Activated CD4-positive, alpha-beta memory T cell treated with anti-CD3 and anti-CD28 coated beads for 36 hours (primary cell): ENCODE measurements at regions not wholly inside any gene's neighbourhood (a gene's known extent, or its start where the extent isn't known, plus 50 kb on each side); places are given as distances from the start of the nearest gene placed in this dataset.

Source experiments
- CTCF ChIA-PET: fragments of 350-600 bp; sonication (Branson Sonifier 250); formaldehyde crosslinking; loops from one replicate; lab custom pipeline; 2021; ENCODE audit warnings: antibody characterized with exemption, inconsistent platforms; lab: Charles Lee
- POLR2A ChIA-PET: fragments of 350-600 bp; sonication (Branson Sonifier 250); formaldehyde crosslinking; loops from one replicate; lab custom pipeline; 2021; ENCODE audit warnings: antibody characterized with exemption; lab: Charles Lee
- DNase-seq: peaks from one replicate; pipeline ENCODE4 v3.0.0-alpha.2; 2020
- H3K27ac Mint-ChIP-seq: one replicate; pipeline ENCODE4 v1.8.0; 2021; ENCODE audit warnings: mixed read lengths
- H3K27me3 Mint-ChIP-seq: one replicate; pipeline ENCODE4 v1.8.0; 2021; ENCODE audit warnings: mixed read lengths
- H3K36me3 Mint-ChIP-seq: one replicate; pipeline ENCODE4 v1.8.0; 2021; ENCODE audit warnings: mixed read lengths
- H3K4me1 Mint-ChIP-seq: one replicate; pipeline ENCODE4 v1.8.0; 2021; ENCODE audit warnings: low read depth, mixed read lengths
- H3K4me3 Mint-ChIP-seq: one replicate; pipeline ENCODE4 v1.8.0; 2021; ENCODE audit warnings: mild to moderate bottlenecking, mixed read lengths
- H3K9me3 Mint-ChIP-seq: one replicate; pipeline ENCODE4 v1.8.0; 2021; ENCODE audit warnings: mixed read lengths
- intact Hi-C: fragments of 100-400 bp; cut with micrococcal nuclease; formaldehyde crosslinking; loops from one replicate; pipeline ENCODE4 v1.15.1; 2023

GRCh38 chr10:108014902-108015177 lies 850.3 kb upstream of the SORCS1 start:
- intact Hi-C loops, result no loop called here
- H3K9me3 Mint-ChIP-seq, result peaks cover 18% of the 10 kb centered on the region
- H3K27me3 Mint-ChIP-seq, result no peaks in the 10 kb centered on the region
- H3K27ac Mint-ChIP-seq, result no peak overlapping the region
- DNase-seq, result no peak
- H3K36me3 Mint-ChIP-seq, result peaks cover 2% of the 10 kb centered on the region
- no peak overlapping the region for H3K4me3 Mint-ChIP-seq
- POLR2A ChIA-PET, result no interaction called here
- CTCF ChIA-PET, result no interaction called here
- H3K4me1 Mint-ChIP-seq, result no peaks in the 10 kb centered on the region

GRCh38 chr10:108014145-108014901 lies 849.8 kb upstream of the SORCS1 start:
- no peaks in the 10 kb centered on the region for H3K27me3 Mint-ChIP-seq
- no peak overlapping the region for H3K27ac Mint-ChIP-seq
- peaks cover 18% of the 10 kb centered on the region for H3K9me3 Mint-ChIP-seq
- H3K4me3 Mint-ChIP-seq, result no peak overlapping the region
- DNase-seq, result no peak
- H3K36me3 Mint-ChIP-seq, result peaks cover 2% of the 10 kb centered on the region
- CTCF ChIA-PET, result no interaction called here
- intact Hi-C loops, result no loop called here
- POLR2A ChIA-PET, result no interaction called here
- H3K4me1 Mint-ChIP-seq, result no peaks in the 10 kb centered on the region

- intact Hi-C loops, result no loop called here
- Mint-ChIP-seq H3K9me3 (peaks cover 33% of the 10 kb centered on the region), H3K27ac (no peak overlapping the region), H3K4me1 (no peaks in the 10 kb centered on the region), H3K36me3 (no peaks in the 10 kb centered on the region), H3K27me3 (no peaks in the 10 kb centered on the region), H3K4me3 (no peak overlapping the region)
- ChIA-PET POLR2A (no interaction called here), CTCF (no interaction called here)
- DNase-seq, result no peak
Observed at GRCh38 chr10:108005627-108006026, 841.1 kb upstream of the SORCS1 start.

GRCh38 chr10:108003576-108003975 lies 839.1 kb upstream of the SORCS1 start:
- no peaks in the 10 kb centered on the region for H3K36me3 Mint-ChIP-seq
- ChIA-PET CTCF (interaction anchor here (0.6 kb wide), 1 partner anchor 17 kb away, joined by 3 read pairs; no protein-coding TSS in a partner anchor), POLR2A (no interaction called here)
- no peaks in the 10 kb centered on the region for H3K4me1 Mint-ChIP-seq
- no peaks in the 10 kb centered on the region for H3K27me3 Mint-ChIP-seq
- H3K9me3 Mint-ChIP-seq, result peaks cover 28% of the 10 kb centered on the region
- intact Hi-C loops, result no loop called here
- H3K27ac Mint-ChIP-seq, result no peak overlapping the region
- no peak overlapping the region for H3K4me3 Mint-ChIP-seq
- no peak for DNase-seq

- CTCF ChIA-PET, result interaction anchor here (0.6 kb wide), 1 partner anchor 17 kb away, joined by 3 read pairs; no protein-coding TSS in a partner anchor
- Mint-ChIP-seq H3K27me3 (no peaks in the 10 kb centered on the region), H3K4me1 (no peaks in the 10 kb centered on the region), H3K27ac (no peak overlapping the region), H3K4me3 (no peak overlapping the region), H3K9me3 (peaks cover 23% of the 10 kb centered on the region), H3K36me3 (no peaks in the 10 kb centered on the region)
- POLR2A ChIA-PET, result no interaction called here
- intact Hi-C loops, result no loop called here
- no peak for DNase-seq
Observed at GRCh38 chr10:108003061-108003460, 838.6 kb upstream of the SORCS1 start.

GRCh38 chr10:108000365-108000764 lies 835.9 kb upstream of the SORCS1 start:
- intact Hi-C loops, result no loop called here
- Mint-ChIP-seq H3K9me3 (peaks cover 11% of the 10 kb centered on the region), H3K27me3 (no peaks in the 10 kb centered on the region), H3K27ac (no peak overlapping the region), H3K36me3 (no peaks in the 10 kb centered on the region), H3K4me1 (no peaks in the 10 kb centered on the region), H3K4me3 (no peak overlapping the region)
- POLR2A ChIA-PET, result no interaction called here
- DNase-seq, result no peak
- CTCF ChIA-PET, result no interaction called here

GRCh38 chr10:107994621-107995270 lies 830.2 kb upstream of the SORCS1 start:
- ChIA-PET POLR2A (no interaction called here), CTCF (no interaction called here)
- no peaks in the 10 kb centered on the region for H3K4me1 Mint-ChIP-seq
- no peak overlapping the region for H3K27ac Mint-ChIP-seq
- no peaks in the 10 kb centered on the region for H3K27me3 Mint-ChIP-seq
- H3K4me3 Mint-ChIP-seq, result no peak overlapping the region
- H3K9me3 Mint-ChIP-seq, result peaks cover 4% of the 10 kb centered on the region
- intact Hi-C loops, result no loop called here
- no peak for DNase-seq
- no peaks in the 10 kb centered on the region for H3K36me3 Mint-ChIP-seq

- CTCF ChIA-PET, result no interaction called here
- Mint-ChIP-seq H3K36me3 (no peaks in the 10 kb centered on the region), H3K4me3 (no peak overlapping the region), H3K27me3 (no peaks in the 10 kb centered on the region), H3K4me1 (no peaks in the 10 kb centered on the region), H3K9me3 (peaks cover 7% of the 10 kb centered on the region), H3K27ac (no peak overlapping the region)
- no peak for DNase-seq
- intact Hi-C loops, result no loop called here
- POLR2A ChIA-PET, result no interaction called here
Observed at GRCh38 chr10:107986571-107986970, 822.1 kb upstream of the SORCS1 start.

- POLR2A ChIA-PET, result no interaction called here
- Mint-ChIP-seq H3K36me3 (no peaks in the 10 kb centered on the region), H3K4me3 (no peak overlapping the region)
Observed at GRCh38 chr10:107984581-107984980, 820.1 kb upstream of the SORCS1 start.

GRCh38 chr10:107984149-107984548 lies 819.6 kb upstream of the SORCS1 start:
- ChIA-PET CTCF (no interaction called here), POLR2A (no interaction called here)
- Mint-ChIP-seq H3K4me1 (no peaks in the 10 kb centered on the region), H3K9me3 (peaks cover 7% of the 10 kb centered on the region), H3K27me3 (no peaks in the 10 kb centered on the region), H3K27ac (no peak overlapping the region), H3K36me3 (no peaks in the 10 kb centered on the region), H3K4me3 (no peak overlapping the region)
- intact Hi-C loops, result no loop called here
- DNase-seq, result no peak

More at GRCh38 chr10:107984581-107984980, 820.1 kb upstream of the SORCS1 start:
- CTCF ChIA-PET, result no interaction called here
- no peaks in the 10 kb centered on the region for H3K4me1 Mint-ChIP-seq
- DNase-seq, result no peak
- intact Hi-C loops, result no loop called here
- no peaks in the 10 kb centered on the region for H3K27me3 Mint-ChIP-seq
- H3K27ac Mint-ChIP-seq, result no peak overlapping the region
- H3K9me3 Mint-ChIP-seq, result peaks cover 7% of the 10 kb centered on the region

- no peak for DNase-seq
- intact Hi-C loops, result no loop called here
- Mint-ChIP-seq H3K4me1 (no peaks in the 10 kb centered on the region), H3K36me3 (no peaks in the 10 kb centered on the region), H3K27ac (no peak overlapping the region), H3K4me3 (no peak overlapping the region), H3K27me3 (no peaks in the 10 kb centered on the region), H3K9me3 (peaks cover 13% of the 10 kb centered on the region)
- POLR2A ChIA-PET, result no interaction called here
- CTCF ChIA-PET, result no interaction called here
Observed at GRCh38 chr10:107978455-107978854, 813.9 kb upstream of the SORCS1 start.

GRCh38 chr10:107971973-107972372 lies 807.5 kb upstream of the SORCS1 start:
- H3K4me3 Mint-ChIP-seq, result no peak overlapping the region
- H3K4me1 Mint-ChIP-seq, result no peaks in the 10 kb centered on the region
- H3K9me3 Mint-ChIP-seq, result peaks cover 20% of the 10 kb centered on the region
- ChIA-PET POLR2A (no interaction called here), CTCF (no interaction called here)
- intact Hi-C loops, result no loop called here
- H3K36me3 Mint-ChIP-seq, result no peaks in the 10 kb centered on the region
- no peak overlapping the region for H3K27ac Mint-ChIP-seq
- no peaks in the 10 kb centered on the region for H3K27me3 Mint-ChIP-seq
- no peak for DNase-seq

GRCh38 chr10:107971411-107971810 lies 806.9 kb upstream of the SORCS1 start:
- Mint-ChIP-seq H3K36me3 (no peaks in the 10 kb centered on the region), H3K27ac (no peak overlapping the region), H3K9me3 (peaks cover 22% of the 10 kb centered on the region), H3K4me1 (no peaks in the 10 kb centered on the region), H3K27me3 (no peaks in the 10 kb centered on the region), H3K4me3 (no peak overlapping the region)
- intact Hi-C loops, result no loop called here
- DNase-seq, result no peak
- ChIA-PET CTCF (no interaction called here), POLR2A (no interaction called here)
